SK-N-SH (cell line): ENCODE measurements at regions not wholly inside any gene's neighbourhood (a gene's known extent, or its start where the extent isn't known, plus 50 kb on each side); places are given as distances from the start of the nearest gene placed in this dataset.

Experiments
- CTCF ChIA-PET: fragments of 300-600, 350-600 bp; formaldehyde crosslinking; extraction: SDS; loops from one replicate; lab custom pipeline; 2021; lab: Yijun Ruan, JAX
- POLR2A ChIA-PET: fragments of 350-600 bp; sonication (Branson Sonifier 250); formaldehyde crosslinking; extraction: SDS; loops from one replicate; lab custom pipeline; 2020; ENCODE audit warnings: antibody characterized with exemption, inconsistent platforms; lab: Yijun Ruan, JAX
- DNase-seq: peaks from one replicate; pipeline ENCODE4 v3.0.0; 2012
- H2AFZ ChIP-seq: fragments of 200-600 bp; sonication (generic); 2 replicates; pipeline ENCODE4 v1.8.1; 2016; ENCODE audit warnings: antibody characterized with exemption, mild to moderate bottlenecking, low read depth
- H3F3A ChIP-seq: fragments of 200-600 bp; sonication (generic); replicated peaks from 2 replicates; pipeline ENCODE3; 2016; ENCODE audit warnings: antibody characterized with exemption, mild to moderate bottlenecking; ENCODE audit not compliant: insufficient read depth
- H3K27ac ChIP-seq, 2 experiments: fragments of 200-500 bp in 1 of 2; fragments of 200-600 bp in 1 of 2; sonication (Bioruptor generic) in 1 of 2; sonication (generic), shearing (Covaris generic) in 1 of 2; 2 replicates each; pipeline versions ENCODE4 v1.5.1 to v1.6.1; 2014 to 2016; ENCODE audit warnings: low read depth in 2 of 2, inconsistent platforms in 1 of 2, low read length in 1 of 2, mild to moderate bottlenecking in 1 of 2, mixed read lengths in 1 of 2
- H3K27me3 ChIP-seq: fragments of 200-600 bp; sonication (generic), shearing (Covaris generic); 2 replicates; pipeline ENCODE4 v1.6.1; 2016; ENCODE audit warnings: mixed run types; ENCODE audit not compliant: insufficient read depth
- H3K36me3 ChIP-seq, 2 experiments: fragments of 200-500 bp in 1 of 2; fragments of 200-600 bp in 1 of 2; sonication (Bioruptor generic) in 1 of 2; sonication (generic) in 1 of 2; replicated peaks in 1 of 2; 2 replicates each; pipeline versions ENCODE3 to v1.5.1; 2014 to 2016; ENCODE audit warnings: low read length in 1 of 2, mild to moderate bottlenecking in 1 of 2; ENCODE audit not compliant: insufficient read depth in 2 of 2, control insufficient read depth in 1 of 2
- H3K4me1 ChIP-seq, 2 experiments: fragments of 200-500 bp in 1 of 2; fragments of 200-600 bp in 1 of 2; sonication (Bioruptor generic) in 1 of 2; sonication (generic), shearing (Covaris generic) in 1 of 2; 2 replicates each; pipeline versions ENCODE4 v1.5.1 to v1.6.1; 2014 to 2016; ENCODE audit warnings: low read depth in 1 of 2, low read length in 1 of 2, mixed run types in 1 of 2; ENCODE audit not compliant: insufficient read depth in 2 of 2, control insufficient read depth in 1 of 2
- H3K4me2 ChIP-seq: fragments of 200-600 bp; sonication (generic), shearing (Covaris generic); 2 replicates; pipeline ENCODE4 v1.6.1; 2017; ENCODE audit warnings: mixed run types
- H3K4me3 ChIP-seq, 2 experiments: fragments of 200-500 bp in 1 of 2; fragments of 200-600 bp in 1 of 2; sonication (Bioruptor generic) in 1 of 2; sonication (generic), shearing (Covaris generic) in 1 of 2; 2 replicates each; pipeline versions ENCODE4 v1.5.1 to v1.8.1; 2014 to 2016; ENCODE audit warnings: low read depth in 2 of 2, inconsistent platforms in 1 of 2, low read length in 1 of 2, mild to moderate bottlenecking in 1 of 2, mixed read lengths in 1 of 2, moderate library complexity in 1 of 2
- H3K79me2 ChIP-seq: fragments of 200-600 bp; sonication (generic); 2 replicates; pipeline ENCODE4 v1.8.1; 2017; ENCODE audit warnings: mild to moderate bottlenecking; ENCODE audit not compliant: insufficient read depth
- H3K9ac ChIP-seq: fragments of 200-600 bp; sonication (generic); 2 replicates; pipeline ENCODE4 v1.6.1; 2017; ENCODE audit warnings: mixed run types
- H3K9me2 ChIP-seq: fragments of 200-600 bp; sonication (generic); 2 replicates; pipeline ENCODE4 v1.6.1; 2017; ENCODE audit warnings: mixed run types
- H3K9me3 ChIP-seq: fragments of 200-600 bp; sonication (generic); 2 replicates; pipeline ENCODE4 v1.6.1; 2017; ENCODE audit warnings: mixed run types, mild to moderate bottlenecking, moderate library complexity
- H4K20me1 ChIP-seq: fragments of 200-600 bp; sonication (generic); 2 replicates; pipeline ENCODE4 v1.6.1; 2017; ENCODE audit warnings: mild to moderate bottlenecking, mixed run types; ENCODE audit not compliant: insufficient read depth
- EP300 ChIP-seq, 2 experiments: IDR thresholded peaks; 2 replicates each; pipeline versions ENCODE4 v1.4.0 to v1.6.1; 2012; ENCODE audit warnings: borderline replicate concordance in 1 of 2, low read depth in 1 of 2, low read length in 1 of 2
- EZH2phosphoT487 ChIP-seq: fragments of 200-600 bp; sonication (generic); IDR thresholded peaks from 2 replicates; pipeline ENCODE4 v1.6.1; 2017; ENCODE audit warnings: low read depth, mixed run types, mild to moderate bottlenecking, antibody characterized with exemption, moderate library complexity, borderline replicate concordance
- FOSL2 ChIP-seq: IDR thresholded peaks from 2 replicates; pipeline ENCODE4 v1.4.0; 2012; ENCODE audit warnings: low read depth, mild to moderate bottlenecking, moderate library complexity, borderline replicate concordance
- JUND ChIP-seq: IDR thresholded peaks from 2 replicates; pipeline ENCODE4 v1.4.0; 2012
- MAX ChIP-seq: IDR thresholded peaks from 2 replicates; pipeline ENCODE4 v1.4.0; 2012; ENCODE audit warnings: low read depth
- NFIC ChIP-seq: IDR thresholded peaks from 2 replicates; pipeline ENCODE4 v1.4.0; 2012; ENCODE audit warnings: borderline replicate concordance
- NRF1 ChIP-seq: IDR thresholded peaks from 2 replicates; pipeline ENCODE4 v1.6.1; 2012; ENCODE audit warnings: low read depth, mild to moderate bottlenecking, low read length
- PBX3 ChIP-seq: IDR thresholded peaks from 2 replicates; pipeline ENCODE4; 2012
- RCOR1 ChIP-seq: fragments of 150-350 bp; IDR thresholded peaks from 2 replicates; pipeline ENCODE4 v1.6.1; 2017; ENCODE audit warnings: antibody characterized with exemption, low read length
- SMC3 ChIP-seq: IDR thresholded peaks from 2 replicates; pipeline ENCODE4 v1.6.1; 2012; ENCODE audit warnings: low read depth, low read length, improper control_type of control experiment
- TAF1 ChIP-seq: IDR thresholded peaks from 2 replicates; pipeline ENCODE4 v1.6.1; 2012; ENCODE audit warnings: low read depth, mild to moderate bottlenecking, low read length, moderate library complexity, borderline replicate concordance
- TCF12 ChIP-seq: IDR thresholded peaks from 2 replicates; pipeline ENCODE4 v1.4.0; 2012
- TEAD4 ChIP-seq: IDR thresholded peaks from 2 replicates; pipeline ENCODE4 v1.4.0; 2012; ENCODE audit warnings: mild to moderate bottlenecking, borderline replicate concordance; ENCODE audit not compliant: insufficient read depth
- WGBS: methylation state at CpG from one replicate; pipeline ENCODE4 v1.1.6; 2017; ENCODE audit warnings: low lambda C conversion rate; 5-methylcytosine and 5-hydroxymethylcytosine counted together
- TF ChIP-seq, protein P1 (sequence below): IDR thresholded peaks from 2 replicates; pipeline ENCODE4 v1.4.0; 2012; ENCODE audit warnings: low read depth, borderline replicate concordance
- TF ChIP-seq, protein P2 (sequence below): fragments of 200-600 bp; sonication (generic); IDR thresholded peaks from 2 replicates; pipeline ENCODE4 v1.6.1; 2017; ENCODE audit warnings: antibody characterized with exemption, mild to moderate bottlenecking, moderate library complexity
- TF ChIP-seq, protein P3 (sequence below): fragments of 150-350 bp; IDR thresholded peaks from 2 replicates; pipeline ENCODE4 v1.6.1; 2017; ENCODE audit warnings: antibody characterized with exemption, low read length, low read depth, borderline replicate concordance
- TF ChIP-seq, protein P4 (sequence below): IDR thresholded peaks from 2 replicates; pipeline ENCODE4 v1.6.1; 2012; ENCODE audit warnings: mild to moderate bottlenecking, low read depth, low read length, moderate library complexity
- TF ChIP-seq, protein P5 (sequence below): fragments of 150-350 bp; IDR thresholded peaks from 2 replicates; pipeline ENCODE4 v1.6.1; 2016; ENCODE audit warnings: mild to moderate bottlenecking, low read depth, low read length

DNA sequence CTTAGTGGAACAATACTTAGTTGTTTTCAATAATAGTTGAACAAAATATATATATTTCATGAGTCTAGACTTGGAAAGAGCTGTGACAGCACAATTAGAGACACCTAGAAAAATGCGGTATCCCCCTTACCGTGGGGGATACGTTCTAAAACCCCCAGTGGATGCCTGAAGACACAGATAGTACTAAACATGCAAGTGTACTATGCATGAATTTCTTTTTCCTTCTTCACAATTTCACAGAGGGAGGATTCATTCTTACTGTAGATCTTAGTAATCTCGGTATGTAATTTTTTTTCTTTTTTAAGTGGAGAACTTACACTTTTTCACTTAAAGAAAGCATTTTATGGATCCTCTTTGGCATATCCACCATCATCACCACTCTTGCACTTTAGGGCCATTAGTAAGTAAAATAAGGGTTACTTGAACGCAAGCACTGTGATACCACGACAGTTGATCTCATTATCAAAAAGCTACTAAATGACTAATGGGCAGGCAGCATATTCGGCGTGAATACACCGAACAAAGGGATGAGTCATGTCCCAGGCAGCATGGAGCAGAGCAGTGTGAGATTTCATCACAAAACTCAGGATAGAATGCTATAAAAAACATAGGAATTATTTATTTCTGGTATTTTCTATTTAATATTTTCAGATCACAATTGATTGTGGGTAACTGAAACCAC, 72.3 kb upstream of the ZNF280D start:
- DNase-seq = no peak
- POLR2A ChIA-PET = no interaction called here
- H3K27me3 ChIP-seq = no peaks in the 10 kb centered on the region
- TF ChIP-seq TCF12 (peak; percentile 23; the same call in 1 of the 2 replicates), NRF1 (no peak), SMC3 (no peak), PBX3 (peak; percentile 35; the same call in 1 of the 2 replicates), MAX (peak; percentile 57), JUND (peak; percentile 83), FOSL2 (peak; percentile 86), TEAD4 (no peak), RCOR1 (no peak), EP300 (IDR thresholded peaks at IDR 0.05; ENCODE audit: borderline replicate concordance in 1 of 2, low read depth in 1 of 2, low read length in 1 of 2) (no peak), TAF1 (peak; percentile 26; the same call in 1 of the 2 replicates), NFIC (no peak), EZH2phosphoT487 (no peak)
- TF ChIP-seq, protein P1, sequence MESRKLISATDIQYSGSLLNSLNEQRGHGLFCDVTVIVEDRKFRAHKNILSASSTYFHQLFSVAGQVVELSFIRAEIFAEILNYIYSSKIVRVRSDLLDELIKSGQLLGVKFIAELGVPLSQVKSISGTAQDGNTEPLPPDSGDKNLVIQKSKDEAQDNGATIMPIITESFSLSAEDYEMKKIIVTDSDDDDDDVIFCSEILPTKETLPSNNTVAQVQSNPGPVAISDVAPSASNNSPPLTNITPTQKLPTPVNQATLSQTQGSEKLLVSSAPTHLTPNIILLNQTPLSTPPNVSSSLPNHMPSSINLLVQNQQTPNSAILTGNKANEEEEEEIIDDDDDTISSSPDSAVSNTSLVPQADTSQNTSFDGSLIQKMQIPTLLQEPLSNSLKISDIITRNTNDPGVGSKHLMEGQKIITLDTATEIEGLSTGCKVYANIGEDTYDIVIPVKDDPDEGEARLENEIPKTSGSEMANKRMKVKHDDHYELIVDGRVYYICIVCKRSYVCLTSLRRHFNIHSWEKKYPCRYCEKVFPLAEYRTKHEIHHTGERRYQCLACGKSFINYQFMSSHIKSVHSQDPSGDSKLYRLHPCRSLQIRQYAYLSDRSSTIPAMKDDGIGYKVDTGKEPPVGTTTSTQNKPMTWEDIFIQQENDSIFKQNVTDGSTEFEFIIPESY = no peak
- TF ChIP-seq, protein P2, sequence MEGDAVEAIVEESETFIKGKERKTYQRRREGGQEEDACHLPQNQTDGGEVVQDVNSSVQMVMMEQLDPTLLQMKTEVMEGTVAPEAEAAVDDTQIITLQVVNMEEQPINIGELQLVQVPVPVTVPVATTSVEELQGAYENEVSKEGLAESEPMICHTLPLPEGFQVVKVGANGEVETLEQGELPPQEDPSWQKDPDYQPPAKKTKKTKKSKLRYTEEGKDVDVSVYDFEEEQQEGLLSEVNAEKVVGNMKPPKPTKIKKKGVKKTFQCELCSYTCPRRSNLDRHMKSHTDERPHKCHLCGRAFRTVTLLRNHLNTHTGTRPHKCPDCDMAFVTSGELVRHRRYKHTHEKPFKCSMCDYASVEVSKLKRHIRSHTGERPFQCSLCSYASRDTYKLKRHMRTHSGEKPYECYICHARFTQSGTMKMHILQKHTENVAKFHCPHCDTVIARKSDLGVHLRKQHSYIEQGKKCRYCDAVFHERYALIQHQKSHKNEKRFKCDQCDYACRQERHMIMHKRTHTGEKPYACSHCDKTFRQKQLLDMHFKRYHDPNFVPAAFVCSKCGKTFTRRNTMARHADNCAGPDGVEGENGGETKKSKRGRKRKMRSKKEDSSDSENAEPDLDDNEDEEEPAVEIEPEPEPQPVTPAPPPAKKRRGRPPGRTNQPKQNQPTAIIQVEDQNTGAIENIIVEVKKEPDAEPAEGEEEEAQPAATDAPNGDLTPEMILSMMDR = no peak
- TF ChIP-seq, protein P3, sequence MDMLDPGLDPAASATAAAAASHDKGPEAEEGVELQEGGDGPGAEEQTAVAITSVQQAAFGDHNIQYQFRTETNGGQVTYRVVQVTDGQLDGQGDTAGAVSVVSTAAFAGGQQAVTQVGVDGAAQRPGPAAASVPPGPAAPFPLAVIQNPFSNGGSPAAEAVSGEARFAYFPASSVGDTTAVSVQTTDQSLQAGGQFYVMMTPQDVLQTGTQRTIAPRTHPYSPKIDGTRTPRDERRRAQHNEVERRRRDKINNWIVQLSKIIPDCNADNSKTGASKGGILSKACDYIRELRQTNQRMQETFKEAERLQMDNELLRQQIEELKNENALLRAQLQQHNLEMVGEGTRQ = no peak
- TF ChIP-seq, protein P4, sequence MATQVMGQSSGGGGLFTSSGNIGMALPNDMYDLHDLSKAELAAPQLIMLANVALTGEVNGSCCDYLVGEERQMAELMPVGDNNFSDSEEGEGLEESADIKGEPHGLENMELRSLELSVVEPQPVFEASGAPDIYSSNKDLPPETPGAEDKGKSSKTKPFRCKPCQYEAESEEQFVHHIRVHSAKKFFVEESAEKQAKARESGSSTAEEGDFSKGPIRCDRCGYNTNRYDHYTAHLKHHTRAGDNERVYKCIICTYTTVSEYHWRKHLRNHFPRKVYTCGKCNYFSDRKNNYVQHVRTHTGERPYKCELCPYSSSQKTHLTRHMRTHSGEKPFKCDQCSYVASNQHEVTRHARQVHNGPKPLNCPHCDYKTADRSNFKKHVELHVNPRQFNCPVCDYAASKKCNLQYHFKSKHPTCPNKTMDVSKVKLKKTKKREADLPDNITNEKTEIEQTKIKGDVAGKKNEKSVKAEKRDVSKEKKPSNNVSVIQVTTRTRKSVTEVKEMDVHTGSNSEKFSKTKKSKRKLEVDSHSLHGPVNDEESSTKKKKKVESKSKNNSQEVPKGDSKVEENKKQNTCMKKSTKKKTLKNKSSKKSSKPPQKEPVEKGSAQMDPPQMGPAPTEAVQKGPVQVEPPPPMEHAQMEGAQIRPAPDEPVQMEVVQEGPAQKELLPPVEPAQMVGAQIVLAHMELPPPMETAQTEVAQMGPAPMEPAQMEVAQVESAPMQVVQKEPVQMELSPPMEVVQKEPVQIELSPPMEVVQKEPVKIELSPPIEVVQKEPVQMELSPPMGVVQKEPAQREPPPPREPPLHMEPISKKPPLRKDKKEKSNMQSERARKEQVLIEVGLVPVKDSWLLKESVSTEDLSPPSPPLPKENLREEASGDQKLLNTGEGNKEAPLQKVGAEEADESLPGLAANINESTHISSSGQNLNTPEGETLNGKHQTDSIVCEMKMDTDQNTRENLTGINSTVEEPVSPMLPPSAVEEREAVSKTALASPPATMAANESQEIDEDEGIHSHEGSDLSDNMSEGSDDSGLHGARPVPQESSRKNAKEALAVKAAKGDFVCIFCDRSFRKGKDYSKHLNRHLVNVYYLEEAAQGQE = 0 out of 2 replicates have a peak, but pooled peaks have one; percentile 20
- TF ChIP-seq, protein P5, sequence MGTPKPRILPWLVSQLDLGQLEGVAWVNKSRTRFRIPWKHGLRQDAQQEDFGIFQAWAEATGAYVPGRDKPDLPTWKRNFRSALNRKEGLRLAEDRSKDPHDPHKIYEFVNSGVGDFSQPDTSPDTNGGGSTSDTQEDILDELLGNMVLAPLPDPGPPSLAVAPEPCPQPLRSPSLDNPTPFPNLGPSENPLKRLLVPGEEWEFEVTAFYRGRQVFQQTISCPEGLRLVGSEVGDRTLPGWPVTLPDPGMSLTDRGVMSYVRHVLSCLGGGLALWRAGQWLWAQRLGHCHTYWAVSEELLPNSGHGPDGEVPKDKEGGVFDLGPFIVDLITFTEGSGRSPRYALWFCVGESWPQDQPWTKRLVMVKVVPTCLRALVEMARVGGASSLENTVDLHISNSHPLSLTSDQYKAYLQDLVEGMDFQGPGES = no peak
- H3F3A ChIP-seq = peaks cover 9% of the 10 kb centered on the region
- H3K27ac ChIP-seq = peak overlapping the region; percentile 68 to 79; a peak in 3 of 4 replicates
- H3K4me3 ChIP-seq = peak overlapping the region; percentile 24 to 43; a peak in 3 of 4 replicates
- peaks cover 8% of the 10 kb centered on the region; the same call in 1 of the 2 replicates for H3K9me3 ChIP-seq
- H3K79me2 ChIP-seq = no peaks in the 10 kb centered on the region
- no peaks in the 10 kb centered on the region for H4K20me1 ChIP-seq
- CTCF ChIA-PET = interaction anchor here (0.6 kb wide), 1 partner anchor 190 kb away, joined by 3 read pairs; no protein-coding TSS in a partner anchor
- peaks cover 0 to 8% of the 10 kb centered on the region in 2 experiments; a peak in 2 of 4 replicates for H3K4me1 ChIP-seq
- peak overlapping the region; percentile 55 for H3K9ac ChIP-seq
- no peaks in the 10 kb centered on the region for H3K9me2 ChIP-seq
- H3K36me3 ChIP-seq = peaks cover 0 to 5% of the 10 kb centered on the region in 2 experiments
- peak overlapping the region; percentile 95 for H2AFZ ChIP-seq
- 31% methylated on average over 9 of the region's 9 CpGs for WGBS
- peak overlapping the region; percentile 74 for H3K4me2 ChIP-seq
